ENCODE measurements at regions not wholly inside any gene's neighbourhood (a gene's known extent, or its start where the extent isn't known, plus 50 kb on each side); places are given as distances from the start of the nearest gene placed in this dataset.

- Mint-ChIP-seq H3K9me3 (no peaks in the 10 kb centered on the region), H3K36me3 (no peaks in the 10 kb centered on the region), H3K4me3 (no peak overlapping the region), H3K27ac (no peak overlapping the region), H3K4me1 (ENCODE audit: low read depth in 2 of 2) (no peaks in the 10 kb centered on the region), H3K27me3 (peaks cover 6 to 10% of the 10 kb centered on the region in 2 donors)
- DNase-seq (ENCODE audit: low spot score) (no peak), ATAC-seq (no peak)
Observed at GRCh38 chr7:116331020-116331419, 120.7 kb downstream of the TES start.

GRCh38 chr7:116332766-116333165 is 122.4 kb downstream of the TES start:
- no peak for ATAC-seq
- no peak for DNase-seq (ENCODE audit: low spot score)
- Mint-ChIP-seq H3K27ac (no peak overlapping the region), H3K27me3 (peaks cover 6 to 8% of the 10 kb centered on the region in 2 donors), H3K9me3 (no peaks in the 10 kb centered on the region), H3K4me3 (no peak overlapping the region), H3K4me1 (ENCODE audit: low read depth in 2 of 2) (no peaks in the 10 kb centered on the region), H3K36me3 (no peaks in the 10 kb centered on the region)

- H3K27me3 Mint-ChIP-seq = peaks cover 6 to 8% of the 10 kb centered on the region in 2 donors
- H3K9me3 Mint-ChIP-seq = no peaks in the 10 kb centered on the region
- no peak overlapping the region for H3K27ac Mint-ChIP-seq
- H3K4me1 Mint-ChIP-seq (ENCODE audit: low read depth in 2 of 2) = no peaks in the 10 kb centered on the region
- ATAC-seq (no peak), DNase-seq (ENCODE audit: low spot score) (no peak)
- H3K36me3 Mint-ChIP-seq = no peaks in the 10 kb centered on the region
- no peak overlapping the region for H3K4me3 Mint-ChIP-seq
Observed at GRCh38 chr7:116334555-116334954, 124.2 kb downstream of the TES start.

- Mint-ChIP-seq H3K36me3 (no peaks in the 10 kb centered on the region), H3K27me3 (peaks cover 7 to 8% of the 10 kb centered on the region in 2 donors), H3K4me1 (ENCODE audit: low read depth in 2 of 2) (peaks cover 0 to under 1% of the 10 kb centered on the region in 2 donors), H3K4me3 (no peak overlapping the region), H3K27ac (no peak overlapping the region), H3K9me3 (no peaks in the 10 kb centered on the region)
- DNase-seq (ENCODE audit: low spot score) (no peak), ATAC-seq (no peak)
Observed at GRCh38 chr7:116337018-116337417, 126.7 kb downstream of the TES start.

GRCh38 chr7:116337800-116338199 is 127.5 kb downstream of the TES start:
- DNase-seq (ENCODE audit: low spot score) (no peak), ATAC-seq (no peak)
- Mint-ChIP-seq H3K27ac (no peak overlapping the region), H3K9me3 (no peaks in the 10 kb centered on the region), H3K4me1 (ENCODE audit: low read depth in 2 of 2) (peaks cover 0 to 4% of the 10 kb centered on the region in 2 donors), H3K4me3 (no peak overlapping the region), H3K27me3 (peaks cover 8 to 10% of the 10 kb centered on the region in 2 donors), H3K36me3 (no peaks in the 10 kb centered on the region)

- Mint-ChIP-seq H3K4me1 (ENCODE audit: low read depth in 2 of 2) (peaks cover 0 to 4% of the 10 kb centered on the region in 2 donors), H3K36me3 (no peaks in the 10 kb centered on the region), H3K9me3 (no peaks in the 10 kb centered on the region), H3K27me3 (peaks cover 8 to 13% of the 10 kb centered on the region in 2 donors), H3K27ac (no peak overlapping the region), H3K4me3 (no peak overlapping the region)
- ATAC-seq (no peak), DNase-seq (ENCODE audit: low spot score) (no peak)
Observed at GRCh38 chr7:116339564-116339963, 129.2 kb downstream of the TES start.

GRCh38 chr7:116340201-116340847 is 130.0 kb downstream of the TES start:
- H3K27ac Mint-ChIP-seq = no peak overlapping the region
- no peaks in the 10 kb centered on the region for H3K36me3 Mint-ChIP-seq
- no peak overlapping the region for H3K4me3 Mint-ChIP-seq
- DNase-seq (ENCODE audit: low spot score) (no peak), ATAC-seq (no peak)
- H3K9me3 Mint-ChIP-seq = no peaks in the 10 kb centered on the region
- peaks cover 8 to 10% of the 10 kb centered on the region in 2 donors for H3K27me3 Mint-ChIP-seq
- peaks cover 0 to 4% of the 10 kb centered on the region in 2 donors for H3K4me1 Mint-ChIP-seq (ENCODE audit: low read depth in 2 of 2)

GRCh38 chr7:116340943-116341907 is 130.9 kb downstream of the TES start:
- DNase-seq (ENCODE audit: low spot score) (no peak), ATAC-seq (peak in 1 of 2 donors; percentile 46)
- H3K9me3 Mint-ChIP-seq = no peaks in the 10 kb centered on the region
- H3K4me1 Mint-ChIP-seq (ENCODE audit: low read depth in 2 of 2) = peaks cover 0 to 4% of the 10 kb centered on the region in 2 donors
- peaks cover 8 to 10% of the 10 kb centered on the region in 2 donors for H3K27me3 Mint-ChIP-seq
- no peak overlapping the region for H3K27ac Mint-ChIP-seq
- H3K4me3 Mint-ChIP-seq = no peak overlapping the region
- H3K36me3 Mint-ChIP-seq = no peaks in the 10 kb centered on the region

- H3K27me3 Mint-ChIP-seq = peaks cover 10 to 13% of the 10 kb centered on the region in 2 donors
- ATAC-seq = peak in 1 of 2 donors; percentile 51
- no peaks in the 10 kb centered on the region for H3K36me3 Mint-ChIP-seq
- H3K9me3 Mint-ChIP-seq = no peaks in the 10 kb centered on the region
- no peak for DNase-seq (ENCODE audit: low spot score)
- H3K4me1 Mint-ChIP-seq (ENCODE audit: low read depth in 2 of 2) = peaks cover 0 to 4% of the 10 kb centered on the region in 2 donors
- no peak overlapping the region for H3K27ac Mint-ChIP-seq
- peak overlapping the region; percentile 0 for H3K4me3 Mint-ChIP-seq
Observed at GRCh38 chr7:116342125-116342524, 131.8 kb downstream of the TES start.

GRCh38 chr7:116347151-116347832 is 137.0 kb downstream of the TES start:
- Mint-ChIP-seq H3K36me3 (peaks cover 4% of the 10 kb centered on the region), H3K4me1 (ENCODE audit: low read depth in 2 of 2) (peaks cover under 1 to 3% of the 10 kb centered on the region in 2 donors), H3K4me3 (no peak overlapping the region), H3K27ac (no peak overlapping the region), H3K9me3 (peaks cover 5% of the 10 kb centered on the region), H3K27me3 (peaks cover 11 to 25% of the 10 kb centered on the region in 2 donors)
- ATAC-seq (no peak), DNase-seq (ENCODE audit: low spot score) (no peak)

- Mint-ChIP-seq H3K36me3 (peaks cover 4% of the 10 kb centered on the region), H3K4me3 (no peak overlapping the region), H3K9me3 (peaks cover 5% of the 10 kb centered on the region), H3K27me3 (peaks cover 11 to 27% of the 10 kb centered on the region in 2 donors), H3K27ac (no peak overlapping the region), H3K4me1 (ENCODE audit: low read depth in 2 of 2) (peaks cover 0 to 3% of the 10 kb centered on the region in 2 donors)
- no peak for ATAC-seq
- no peak for DNase-seq (ENCODE audit: low spot score)
Observed at GRCh38 chr7:116348346-116348745, 138.0 kb downstream of the TES start.

GRCh38 chr7:116351966-116352365 is 141.6 kb downstream of the TES start:
- Mint-ChIP-seq H3K27ac (no peak overlapping the region), H3K27me3 (peaks cover 15 to 23% of the 10 kb centered on the region in 2 donors), H3K4me1 (ENCODE audit: low read depth in 2 of 2) (peaks cover 0 to 3% of the 10 kb centered on the region in 2 donors), H3K4me3 (no peak overlapping the region), H3K9me3 (peaks cover 5% of the 10 kb centered on the region), H3K36me3 (peaks cover 4% of the 10 kb centered on the region)
- DNase-seq (ENCODE audit: low spot score) (no peak), ATAC-seq (no peak)

GRCh38 chr7:116353647-116354046 is 143.3 kb downstream of the TES start:
- DNase-seq (ENCODE audit: low spot score) (no peak), ATAC-seq (no peak)
- no peak overlapping the region for H3K4me3 Mint-ChIP-seq
- H3K36me3 Mint-ChIP-seq = no peaks in the 10 kb centered on the region
- peaks cover 3% of the 10 kb centered on the region for H3K9me3 Mint-ChIP-seq
- no peak overlapping the region for H3K27ac Mint-ChIP-seq
- no peaks in the 10 kb centered on the region for H3K4me1 Mint-ChIP-seq (ENCODE audit: low read depth in 2 of 2)
- peaks cover 14 to 21% of the 10 kb centered on the region in 2 donors for H3K27me3 Mint-ChIP-seq

Measured in natural killer cell treated with Interleukin-12 subunit alpha and Interleukin-12 subunit beta and Interleukin-15 and Interleukin-18, amount 100 ng/mL, for 72 hours (primary cell).